ENCODE measurements at regions not wholly inside any gene's neighbourhood (a gene's known extent, or its start where the extent isn't known, plus 50 kb on each side); places are given as distances from the start of the nearest gene placed in this dataset.

DNA sequence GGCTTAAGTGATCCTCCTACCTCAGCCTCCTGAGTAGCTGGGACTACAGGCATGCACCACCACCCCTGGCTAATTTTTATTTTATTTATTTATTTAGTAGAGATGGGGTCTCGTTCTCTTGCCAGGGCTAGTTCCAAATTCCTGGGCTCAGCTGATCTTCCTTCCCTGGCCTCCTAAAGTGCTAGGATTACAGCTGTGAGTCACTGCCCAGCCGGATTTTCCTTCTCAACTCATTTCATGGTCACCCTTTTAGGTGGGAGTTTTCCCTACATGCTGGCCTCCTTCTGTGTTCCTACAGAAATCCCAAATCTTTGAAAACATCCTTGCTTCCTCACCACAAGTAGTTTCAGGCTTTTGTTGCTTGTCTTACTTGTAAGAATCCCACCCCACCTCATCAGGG is 102.1 kb upstream of the SIAH1 start:
- in situ Hi-C loops (cut with HindIII; ENCODE audit: low pct_unique_long_range_greater_than_20kb, low sequenced_read_pairs), result no loop called here
- TF ChIP-seq JUND (IDR thresholded peaks at IDR 0.05; ENCODE audit: low read depth), result no peak
- no peak for DNase-seq (ENCODE audit: low read depth in 1 of 2, low spot score in 1 of 2)

DNA sequence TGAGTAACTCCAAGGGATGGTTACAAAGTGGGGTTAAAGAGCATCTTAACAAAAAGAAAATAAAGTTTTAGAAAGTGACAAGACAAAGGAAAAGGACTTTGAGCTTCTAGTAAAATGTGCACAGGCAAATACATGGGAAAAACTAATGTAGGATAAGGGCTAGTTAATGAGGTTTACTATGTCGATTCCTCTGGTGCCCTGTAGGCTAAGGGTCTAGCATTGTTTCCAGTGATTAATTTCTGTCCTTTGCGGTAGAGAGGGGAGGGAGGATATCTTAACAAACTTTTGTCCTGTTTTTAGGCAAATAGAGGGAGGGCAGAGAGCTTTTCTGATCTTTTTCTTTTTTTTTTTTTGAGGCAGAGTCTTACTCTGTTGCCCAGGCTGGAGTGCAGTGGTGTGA is 96.6 kb upstream of the SIAH1 start:
- TF ChIP-seq JUND (IDR thresholded peaks at IDR 0.05; ENCODE audit: low read depth), result no peak

DNA sequence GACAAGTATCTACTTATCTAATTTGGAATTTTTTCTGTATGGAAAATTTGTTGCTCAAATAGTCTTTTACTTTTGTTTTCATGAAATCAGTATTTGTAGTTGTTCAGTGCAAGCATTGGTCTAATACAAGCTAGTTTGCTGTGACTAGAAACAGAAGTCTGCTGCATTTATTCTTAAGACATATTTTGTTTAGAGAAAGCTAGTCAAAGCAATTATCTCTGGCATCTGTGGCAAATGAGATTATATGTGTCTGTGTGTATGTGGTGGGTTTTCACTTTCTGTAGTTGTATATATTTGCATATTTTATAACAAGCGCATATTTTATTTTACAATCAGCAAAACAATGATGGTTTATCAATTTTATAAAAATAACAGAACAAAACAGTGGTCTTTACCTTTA is 96.0 kb upstream of the SIAH1 start:
- in situ Hi-C loops (cut with HindIII; ENCODE audit: low pct_unique_long_range_greater_than_20kb, low sequenced_read_pairs), result no loop called here
- DNase-seq (ENCODE audit: low read depth in 1 of 2, low spot score in 1 of 2), result no peak
- TF ChIP-seq JUND (IDR thresholded peaks at IDR 0.05; ENCODE audit: low read depth), result no peak

More for the DNA sequence above, 96.6 kb upstream of the SIAH1 start:
- DNase-seq (ENCODE audit: low read depth in 1 of 2, low spot score in 1 of 2), result no peak
- in situ Hi-C loops (cut with HindIII; ENCODE audit: low pct_unique_long_range_greater_than_20kb, low sequenced_read_pairs), result no loop called here

DNA sequence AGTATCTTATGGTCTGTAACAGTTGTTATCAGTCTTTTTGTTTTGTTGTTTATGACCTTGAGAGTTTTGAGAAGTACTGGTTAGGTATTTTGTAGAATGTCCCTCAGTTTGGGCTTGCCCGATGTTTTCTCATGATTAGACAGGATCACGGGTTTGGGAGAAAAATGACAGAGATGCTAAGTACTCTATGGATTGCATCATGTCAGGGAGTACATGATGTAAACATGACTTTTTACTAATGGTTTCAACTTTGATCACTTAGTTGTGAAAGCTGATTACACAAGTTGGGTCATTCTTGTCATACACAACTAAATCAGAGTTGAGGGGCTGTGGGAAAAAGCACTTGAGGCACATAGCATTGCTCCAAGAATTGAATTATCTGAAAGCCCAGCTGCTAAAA is 94.7 kb upstream of the SIAH1 start:
- DNase-seq (ENCODE audit: low read depth in 1 of 2, low spot score in 1 of 2), result no peak
- no peak for TF ChIP-seq JUND (IDR thresholded peaks at IDR 0.05; ENCODE audit: low read depth)
- in situ Hi-C loops (cut with HindIII; ENCODE audit: low pct_unique_long_range_greater_than_20kb, low sequenced_read_pairs), result no loop called here

DNA sequence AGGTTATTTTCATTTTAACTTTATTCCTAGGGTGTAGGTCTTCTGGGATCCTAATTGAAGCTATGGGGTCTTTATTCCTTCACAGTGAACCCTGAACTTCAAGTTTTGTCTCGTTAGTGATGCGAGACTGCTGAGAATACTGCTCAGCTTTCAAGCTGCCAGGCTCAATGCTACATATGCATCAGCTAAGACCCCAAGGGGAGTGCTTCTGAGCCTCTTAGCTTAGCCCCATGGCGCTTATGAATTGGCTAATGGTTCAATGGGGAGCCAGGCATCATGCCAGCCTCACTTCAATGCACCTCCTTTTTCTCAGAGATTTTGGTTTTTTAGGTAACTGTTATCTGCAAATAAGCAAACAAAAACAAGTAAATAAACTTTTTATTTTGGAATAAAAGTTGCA is 94.1 kb upstream of the SIAH1 start:
- in situ Hi-C loops (cut with HindIII; ENCODE audit: low pct_unique_long_range_greater_than_20kb, low sequenced_read_pairs), result no loop called here
- DNase-seq (ENCODE audit: low read depth in 1 of 2, low spot score in 1 of 2), result no peak
- TF ChIP-seq JUND (IDR thresholded peaks at IDR 0.05; ENCODE audit: low read depth), result no peak

DNA sequence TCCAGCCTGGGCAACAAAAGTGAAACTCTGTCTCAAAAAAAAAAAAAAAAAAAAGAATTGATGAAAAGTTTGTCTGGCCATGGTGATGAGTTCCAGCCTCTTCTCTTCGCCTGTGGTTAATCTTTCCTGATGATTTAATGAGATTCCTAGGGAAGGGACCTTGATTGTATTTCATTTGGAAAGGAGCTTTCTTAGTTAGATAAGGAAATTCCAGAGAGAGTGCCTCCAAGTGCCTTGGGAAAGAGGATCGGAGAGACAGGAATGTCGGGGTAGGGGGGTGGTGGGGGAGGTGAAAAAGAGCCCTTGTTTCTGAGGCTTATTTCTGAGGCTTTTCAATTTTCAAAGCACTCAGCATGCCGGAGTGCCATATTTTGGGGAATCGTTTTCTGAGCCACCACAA is 93.2 kb upstream of the SIAH1 start:
- no peak for DNase-seq (ENCODE audit: low read depth in 1 of 2, low spot score in 1 of 2)
- in situ Hi-C loops (cut with HindIII; ENCODE audit: low pct_unique_long_range_greater_than_20kb, low sequenced_read_pairs), result no loop called here
- no peak for TF ChIP-seq JUND (IDR thresholded peaks at IDR 0.05; ENCODE audit: low read depth)

DNA sequence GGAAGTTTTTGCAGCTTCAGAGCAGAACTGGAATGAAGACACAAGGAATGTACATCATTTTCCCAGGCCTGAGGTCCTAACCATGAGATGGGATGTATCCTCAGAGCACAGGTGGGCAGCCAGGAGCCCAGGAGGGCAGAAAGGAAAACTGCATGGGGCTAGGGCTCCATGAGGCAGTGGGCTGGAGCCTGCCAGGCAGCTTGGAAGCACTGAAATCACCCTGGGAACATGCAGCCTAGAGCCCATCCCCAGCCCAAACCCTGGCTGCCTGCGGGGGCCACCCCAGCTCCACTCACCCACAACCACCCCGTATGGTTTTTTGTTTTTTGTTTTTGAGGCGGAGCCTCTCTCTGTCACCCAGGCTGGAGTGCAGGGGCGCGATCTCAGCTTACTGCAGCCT is 86.2 kb upstream of the SIAH1 start:
- no peak for DNase-seq (ENCODE audit: low read depth in 1 of 2, low spot score in 1 of 2)
- in situ Hi-C loops (cut with HindIII; ENCODE audit: low pct_unique_long_range_greater_than_20kb, low sequenced_read_pairs), result no loop called here
- TF ChIP-seq JUND (IDR thresholded peaks at IDR 0.05; ENCODE audit: low read depth), result no peak

DNA sequence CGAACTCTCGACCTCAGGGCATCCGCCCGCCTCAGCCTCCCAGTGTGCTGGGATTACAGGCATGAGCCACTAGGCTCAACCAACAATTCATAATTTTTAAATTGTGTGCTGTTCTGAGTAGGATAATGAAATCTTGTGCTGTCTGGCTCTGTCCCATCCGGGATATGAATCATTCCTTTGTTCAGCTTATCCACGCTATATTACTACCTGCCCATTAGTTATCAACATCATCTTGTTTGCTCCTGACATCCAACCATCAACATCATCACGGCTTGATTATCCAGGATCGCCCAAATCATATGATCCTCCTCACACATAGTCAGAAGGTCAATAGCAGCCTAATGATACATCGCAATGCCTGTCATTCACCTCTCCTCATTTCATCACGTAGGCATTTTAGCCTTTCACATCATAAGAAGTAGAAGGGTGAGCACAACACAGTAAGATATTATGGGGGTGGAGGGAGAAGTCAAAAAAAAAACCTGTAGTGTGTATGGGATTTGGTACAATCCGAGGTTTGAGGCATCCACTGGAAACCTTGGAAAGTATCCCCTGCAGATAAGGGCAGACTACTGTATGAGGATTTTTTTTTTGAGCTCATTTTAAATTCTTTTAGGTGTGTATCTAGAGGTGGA is 77.0 kb upstream of the SIAH1 start:
- in situ Hi-C loops (cut with HindIII; ENCODE audit: low pct_unique_long_range_greater_than_20kb, low sequenced_read_pairs), result no loop called here
- no peak for TF ChIP-seq JUND (IDR thresholded peaks at IDR 0.05; ENCODE audit: low read depth)
- no peak for DNase-seq (ENCODE audit: low read depth in 1 of 2, low spot score in 1 of 2)

DNA sequence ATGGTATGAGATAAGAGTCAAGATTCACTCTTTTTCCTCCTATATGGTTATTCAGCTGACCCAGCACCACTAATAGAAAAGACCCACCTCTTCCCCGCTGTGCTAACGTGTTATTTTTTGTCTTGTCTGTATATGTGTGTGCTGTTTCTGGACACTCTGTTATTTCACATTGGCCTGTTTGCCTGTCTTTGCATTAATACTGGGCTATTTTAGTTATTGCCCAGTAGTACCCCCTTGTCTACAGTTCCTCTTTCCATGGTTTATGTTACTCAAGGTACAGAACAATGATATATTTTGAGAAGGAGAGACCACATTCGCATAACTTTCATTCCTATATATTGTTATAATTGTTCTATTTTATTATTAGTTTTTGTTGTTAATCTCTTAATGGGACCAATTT is 74.0 kb upstream of the SIAH1 start:
- no peak for DNase-seq (ENCODE audit: low read depth in 1 of 2, low spot score in 1 of 2)
- in situ Hi-C loops (cut with HindIII; ENCODE audit: low pct_unique_long_range_greater_than_20kb, low sequenced_read_pairs), result no loop called here
- TF ChIP-seq JUND (IDR thresholded peaks at IDR 0.05; ENCODE audit: low read depth), result no peak

DNA sequence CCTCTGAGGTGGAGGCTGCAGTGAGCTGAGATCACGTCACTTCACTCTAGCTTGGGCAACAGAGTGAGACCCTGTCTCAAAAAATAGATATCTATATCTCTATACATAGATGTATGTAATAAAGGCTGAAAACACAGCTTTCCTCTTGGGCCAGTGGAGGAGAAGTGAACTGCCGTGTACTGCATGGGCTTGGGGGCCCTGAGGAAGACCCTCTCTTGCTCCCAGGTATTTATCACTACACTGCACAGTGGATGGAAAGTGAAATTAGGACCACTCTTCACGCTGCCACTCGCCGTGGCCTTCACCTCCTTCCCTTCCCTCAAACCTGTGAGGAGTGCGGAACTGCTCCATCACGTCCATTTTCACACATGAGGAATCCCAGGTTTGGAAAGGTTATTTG is 68.8 kb upstream of the SIAH1 start:
- in situ Hi-C loops (cut with HindIII; ENCODE audit: low pct_unique_long_range_greater_than_20kb, low sequenced_read_pairs), result no loop called here
- no peak for TF ChIP-seq JUND (IDR thresholded peaks at IDR 0.05; ENCODE audit: low read depth)
- no peak for DNase-seq (ENCODE audit: low read depth in 1 of 2, low spot score in 1 of 2)

DNA sequence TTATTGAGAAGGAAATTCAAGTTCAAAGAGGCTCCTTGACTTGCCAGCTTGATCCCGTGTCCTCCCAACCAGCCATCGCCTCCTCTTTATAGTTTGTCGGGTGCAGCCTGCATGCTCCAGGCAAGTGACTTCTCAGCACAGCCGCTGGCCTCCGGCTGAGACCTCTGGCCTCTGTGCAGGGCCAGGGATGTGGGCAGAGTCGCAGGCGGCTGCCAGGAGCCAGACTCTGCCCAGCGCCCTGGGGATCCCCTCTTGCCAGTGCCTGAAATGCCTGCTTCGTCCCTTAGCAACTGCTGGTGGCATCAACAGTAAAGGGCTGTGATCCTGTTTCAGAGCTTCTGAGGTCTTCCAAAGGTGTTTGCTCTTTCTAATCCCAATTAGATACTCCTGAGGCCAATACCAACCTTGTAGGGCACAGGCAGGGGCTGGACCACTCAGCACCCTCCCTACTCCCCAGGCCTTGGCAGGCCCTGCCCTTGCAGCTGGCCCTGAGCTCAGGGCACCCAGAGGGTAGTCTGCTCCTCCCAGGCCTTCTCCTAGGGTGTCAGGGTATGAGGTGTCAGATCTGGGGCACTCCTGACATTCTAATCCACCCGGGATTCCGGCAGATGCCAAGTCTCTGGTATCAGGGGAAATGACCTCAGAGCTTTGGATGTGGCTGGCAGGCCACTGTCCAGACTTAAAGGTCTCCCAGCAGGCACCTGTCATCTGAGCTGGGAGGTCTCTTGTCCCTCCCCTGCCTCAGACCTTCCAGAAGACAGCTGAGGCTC is 68.0 kb upstream of the SIAH1 start:
- no peak for DNase-seq (ENCODE audit: low read depth in 1 of 2, low spot score in 1 of 2)
- no peak for TF ChIP-seq JUND (IDR thresholded peaks at IDR 0.05; ENCODE audit: low read depth)
- in situ Hi-C loops (cut with HindIII; ENCODE audit: low pct_unique_long_range_greater_than_20kb, low sequenced_read_pairs), result no loop called here

DNA sequence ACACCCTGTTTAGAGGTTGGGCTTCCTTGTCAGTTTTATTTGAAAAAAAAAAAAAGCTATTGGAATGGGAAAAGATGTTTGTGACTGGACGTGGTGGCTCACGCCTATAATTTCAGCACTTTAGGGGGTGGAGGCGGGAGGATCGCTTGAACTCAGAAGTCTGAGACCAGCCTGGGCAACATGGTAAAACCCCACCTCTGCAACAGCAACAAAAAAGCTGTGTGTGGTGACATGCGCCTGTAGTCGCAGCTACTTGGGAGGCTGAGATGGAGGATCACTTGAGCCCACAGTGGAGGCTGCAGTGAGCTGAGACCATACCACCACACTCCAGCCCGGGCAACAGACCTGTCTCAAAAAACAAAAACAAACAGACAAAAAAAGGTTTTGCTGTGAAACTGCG is 66.1 kb upstream of the SIAH1 start:
- in situ Hi-C loops (cut with HindIII; ENCODE audit: low pct_unique_long_range_greater_than_20kb, low sequenced_read_pairs), result no loop called here
- TF ChIP-seq JUND (IDR thresholded peaks at IDR 0.05; ENCODE audit: low read depth), result no peak
- no peak for DNase-seq (ENCODE audit: low read depth in 1 of 2, low spot score in 1 of 2)

DNA sequence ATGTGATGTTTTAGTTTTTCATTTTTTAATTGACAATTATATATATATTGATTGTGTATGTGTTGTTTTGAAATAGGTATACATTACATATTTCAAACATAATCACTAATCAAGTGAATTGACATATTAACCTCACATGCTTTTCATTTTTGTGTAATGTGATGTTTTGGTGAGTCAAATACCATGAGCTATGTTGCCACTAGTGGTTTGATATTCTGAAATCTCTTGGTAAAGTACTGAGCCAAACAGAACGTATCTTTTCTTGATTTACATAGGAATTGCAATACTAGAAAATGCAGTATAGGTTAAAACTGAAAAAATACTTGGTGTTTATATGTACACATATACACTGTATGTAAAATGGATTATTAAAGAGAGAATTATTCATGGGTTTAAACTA is 65.2 kb upstream of the SIAH1 start:
- no peak for DNase-seq (ENCODE audit: low read depth in 1 of 2, low spot score in 1 of 2)
- in situ Hi-C loops (cut with HindIII; ENCODE audit: low pct_unique_long_range_greater_than_20kb, low sequenced_read_pairs), result no loop called here
- TF ChIP-seq JUND (IDR thresholded peaks at IDR 0.05; ENCODE audit: low read depth), result no peak
